DOHH2 (cell line): ENCODE measurements at regions not wholly inside any gene's neighbourhood (a gene's known extent, or its start where the extent isn't known, plus 50 kb on each side); places are given as distances from the start of the nearest gene placed in this dataset.

Source experiments
- EZH2phosphoT487 ChIP-seq: fragments of 200-600 bp; sonication (generic); IDR thresholded peaks from 2 replicates; pipeline ENCODE4 v1.6.1; 2017; ENCODE audit warnings: borderline replicate concordance, mild to moderate bottlenecking, antibody characterized with exemption, low read length, moderate library complexity, mixed read lengths
- TF ChIP-seq, protein P1 (sequence below): fragments of 200-600 bp; sonication (generic); IDR thresholded peaks from one replicate; pipeline ENCODE4 v1.5.1; 2014; ENCODE audit warnings: antibody characterized with exemption, mild to moderate bottlenecking, low read depth, low read length; ENCODE audit not compliant: poor library complexity, severe bottlenecking

DNA sequence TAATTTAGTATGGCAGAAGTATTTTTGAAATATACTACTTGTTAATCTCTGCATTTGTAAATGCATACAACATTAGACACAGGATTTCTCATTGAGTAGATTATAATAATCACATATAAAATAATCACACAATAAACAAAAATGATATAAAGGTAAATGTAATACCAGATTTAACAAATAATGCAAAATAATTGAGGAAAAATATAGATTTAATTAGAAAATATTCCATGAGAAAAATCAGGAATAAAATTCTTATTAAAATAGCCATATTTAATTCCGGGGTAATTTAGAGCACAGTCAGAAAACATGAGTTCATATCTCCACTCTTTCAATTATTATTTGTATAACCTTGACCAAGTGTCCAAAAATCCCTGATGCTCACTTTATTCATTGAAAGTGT is 385.9 kb upstream of the SYT4 start:
- TF ChIP-seq, protein P1, sequence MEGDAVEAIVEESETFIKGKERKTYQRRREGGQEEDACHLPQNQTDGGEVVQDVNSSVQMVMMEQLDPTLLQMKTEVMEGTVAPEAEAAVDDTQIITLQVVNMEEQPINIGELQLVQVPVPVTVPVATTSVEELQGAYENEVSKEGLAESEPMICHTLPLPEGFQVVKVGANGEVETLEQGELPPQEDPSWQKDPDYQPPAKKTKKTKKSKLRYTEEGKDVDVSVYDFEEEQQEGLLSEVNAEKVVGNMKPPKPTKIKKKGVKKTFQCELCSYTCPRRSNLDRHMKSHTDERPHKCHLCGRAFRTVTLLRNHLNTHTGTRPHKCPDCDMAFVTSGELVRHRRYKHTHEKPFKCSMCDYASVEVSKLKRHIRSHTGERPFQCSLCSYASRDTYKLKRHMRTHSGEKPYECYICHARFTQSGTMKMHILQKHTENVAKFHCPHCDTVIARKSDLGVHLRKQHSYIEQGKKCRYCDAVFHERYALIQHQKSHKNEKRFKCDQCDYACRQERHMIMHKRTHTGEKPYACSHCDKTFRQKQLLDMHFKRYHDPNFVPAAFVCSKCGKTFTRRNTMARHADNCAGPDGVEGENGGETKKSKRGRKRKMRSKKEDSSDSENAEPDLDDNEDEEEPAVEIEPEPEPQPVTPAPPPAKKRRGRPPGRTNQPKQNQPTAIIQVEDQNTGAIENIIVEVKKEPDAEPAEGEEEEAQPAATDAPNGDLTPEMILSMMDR: no peak
- TF ChIP-seq EZH2phosphoT487: no peak
